Trophoblast cell (in vitro differentiated cells and primary cell): ENCODE measurements at regions not wholly inside any gene's neighbourhood (a gene's known extent, or its start where the extent isn't known, plus 50 kb on each side); places are given as distances from the start of the nearest gene placed in this dataset.
A peak's percentile ranks its signal among the peaks of the same experiment; 100 is the strongest.

Experiments
- DNase-seq, 2 donors: peaks; one replicate each; pipeline ENCODE4 v3.0.0-alpha.2; 2016
- H2AFZ ChIP-seq: 2 replicates; pipeline ENCODE4 v1.6.1; 2013; ENCODE audit warnings: low read length, moderate library complexity, mild to moderate bottlenecking; ENCODE audit not compliant: insufficient read depth, poor library complexity
- H2AK5ac ChIP-seq: 2 replicates; pipeline ENCODE4 v1.6.1; 2013; ENCODE audit warnings: mild to moderate bottlenecking, low read length
- H2BK120ac ChIP-seq: 2 replicates; pipeline ENCODE4 v1.6.1; 2013; ENCODE audit warnings: low read length, mild to moderate bottlenecking, moderate library complexity; ENCODE audit not compliant: insufficient read depth, poor library complexity
- H2BK12ac ChIP-seq: 2 replicates; pipeline ENCODE4 v1.6.1; 2013; ENCODE audit warnings: mild to moderate bottlenecking, low read length, moderate library complexity
- H2BK5ac ChIP-seq: 2 replicates; pipeline ENCODE4 v1.6.1; 2013; ENCODE audit warnings: low read length, low read depth, moderate library complexity, mild to moderate bottlenecking; ENCODE audit not compliant: poor library complexity
- H3K14ac ChIP-seq: 2 replicates; pipeline ENCODE4 v1.6.1; 2013; ENCODE audit warnings: mild to moderate bottlenecking, low read length
- H3K18ac ChIP-seq: 2 replicates; pipeline ENCODE4 v1.6.1; 2013; ENCODE audit warnings: mild to moderate bottlenecking, low read length
- H3K23ac ChIP-seq: 2 replicates; pipeline ENCODE4 v1.6.1; 2013; ENCODE audit warnings: low read length
- H3K27ac ChIP-seq: 2 replicates; pipeline ENCODE4 v1.5.1; 2013; ENCODE audit warnings: low read depth, mild to moderate bottlenecking, inconsistent platforms, low read length, moderate library complexity
- H3K27me3 ChIP-seq: 2 replicates; pipeline ENCODE4 v1.6.1; 2013; ENCODE audit warnings: inconsistent platforms, mild to moderate bottlenecking, low read length, moderate library complexity; ENCODE audit not compliant: insufficient read depth
- H3K36me3 ChIP-seq, 2 experiments: 1 replicate in 1 of 2; 2 replicates in 1 of 2; pipeline ENCODE4 v1.6.1; 2013; ENCODE audit warnings: low read length in 2 of 2, mild to moderate bottlenecking in 2 of 2, moderate library complexity in 1 of 2; ENCODE audit not compliant: insufficient read depth in 2 of 2, control insufficient read depth in 1 of 2
- H3K4ac ChIP-seq: 2 replicates; pipeline ENCODE4 v1.6.1; 2013; ENCODE audit warnings: low read depth, mild to moderate bottlenecking, low read length, moderate library complexity
- H3K4me1 ChIP-seq, 2 experiments: 1 replicate in 1 of 2; 2 replicates in 1 of 2; pipeline ENCODE4 v1.6.1; 2013; ENCODE audit warnings: low read length in 2 of 2, mild to moderate bottlenecking in 2 of 2, moderate library complexity in 1 of 2; ENCODE audit not compliant: insufficient read depth in 2 of 2, control insufficient read depth in 1 of 2
- H3K4me2 ChIP-seq: 2 replicates; pipeline ENCODE4 v1.6.1; 2013; ENCODE audit warnings: inconsistent platforms, mild to moderate bottlenecking, low read length, moderate library complexity
- H3K4me3 ChIP-seq: 2 replicates; pipeline ENCODE4 v1.5.1; 2013; ENCODE audit warnings: mild to moderate bottlenecking, low read depth, low read length, inconsistent platforms
- H3K79me1 ChIP-seq: one replicate; pipeline ENCODE4 v1.6.1; 2013; ENCODE audit warnings: low read length
- H3K79me2 ChIP-seq: 2 replicates; pipeline ENCODE4 v1.6.1; 2013; ENCODE audit warnings: low read length, mild to moderate bottlenecking; ENCODE audit not compliant: control insufficient read depth, insufficient read depth, poor library complexity
- H3K9ac ChIP-seq: 2 replicates; pipeline ENCODE4 v1.6.1; 2013; ENCODE audit warnings: mild to moderate bottlenecking, low read length
- H3K9me3 ChIP-seq: 2 replicates; pipeline ENCODE4 v1.6.1; 2013; ENCODE audit warnings: low read depth, mild to moderate bottlenecking, control low read depth, inconsistent platforms, low read length; ENCODE audit not compliant: insufficient read depth
- H4K12ac ChIP-seq: 2 replicates; pipeline ENCODE4 v1.6.1; 2013; ENCODE audit warnings: low read depth, mild to moderate bottlenecking, low read length, moderate library complexity
- H4K8ac ChIP-seq: 2 replicates; pipeline ENCODE4 v1.6.1; 2013; ENCODE audit warnings: low read depth, mild to moderate bottlenecking, low read length, moderate library complexity
- H4K91ac ChIP-seq: one replicate; pipeline ENCODE4 v1.6.1; 2013; ENCODE audit warnings: low read depth, mild to moderate bottlenecking, low read length, moderate library complexity
- WGBS: extraction: QIAGEN DNeasy Blood & Tissue Kit; methylation state at CpG from one replicate; pipeline ENCODE4 v1.1.7; 2013; ENCODE audit warnings: missing lambda C conversion rate; ENCODE audit not compliant: insufficient read length, insufficient coverage; ENCODE audit errors: extremely low coverage; 5-methylcytosine and 5-hydroxymethylcytosine counted together

DNA sequence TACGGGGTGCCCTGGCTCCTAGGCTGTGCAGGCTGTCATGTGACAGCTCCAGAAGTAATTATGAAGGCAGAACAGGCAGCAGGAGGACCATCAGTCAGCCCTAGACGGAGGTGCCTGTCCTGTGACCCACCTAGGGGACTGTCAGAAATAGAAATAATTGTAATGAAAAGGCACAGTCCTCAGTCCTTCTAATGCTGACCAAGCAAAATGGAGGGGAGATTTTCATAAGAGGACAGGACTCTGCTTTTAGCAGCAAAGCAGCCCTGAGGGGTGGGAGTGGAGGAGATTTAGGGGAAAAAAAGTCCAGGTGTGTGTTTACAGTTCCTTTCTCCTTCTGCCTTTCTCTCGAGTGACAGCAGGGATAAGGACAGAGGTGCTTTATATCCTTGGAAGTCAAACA, 108.3 kb upstream of the KIRREL3 start:
- no peak overlapping the region for H2AFZ ChIP-seq
- H3K36me3 ChIP-seq = no peaks in the 10 kb centered on the region
- H2BK120ac ChIP-seq = no peak overlapping the region
- no peak overlapping the region for H2BK12ac ChIP-seq
- no peak overlapping the region for H3K4me3 ChIP-seq
- H3K18ac ChIP-seq = no peak overlapping the region
- no peak overlapping the region for H3K27ac ChIP-seq
- H3K23ac ChIP-seq = no peak overlapping the region
- H3K79me1 ChIP-seq = no peaks in the 10 kb centered on the region
- H3K14ac ChIP-seq = no peak overlapping the region
- no peaks in the 10 kb centered on the region for H3K9me3 ChIP-seq
- no peaks in the 10 kb centered on the region for H3K79me2 ChIP-seq
- DNase-seq = no peak
- H4K8ac ChIP-seq = no peak overlapping the region
- no peak overlapping the region for H3K4ac ChIP-seq
- H2AK5ac ChIP-seq = no peak overlapping the region
- no peak overlapping the region for H3K9ac ChIP-seq
- no peak overlapping the region for H2BK5ac ChIP-seq
- H3K27me3 ChIP-seq = no peaks in the 10 kb centered on the region
- no peak overlapping the region for H4K91ac ChIP-seq
- no CpG with 5 or more reads among the region's 3 CpGs for WGBS
- H4K12ac ChIP-seq = no peak overlapping the region
- no peaks in the 10 kb centered on the region for H3K4me1 ChIP-seq
- H3K4me2 ChIP-seq = no peak overlapping the region

DNA sequence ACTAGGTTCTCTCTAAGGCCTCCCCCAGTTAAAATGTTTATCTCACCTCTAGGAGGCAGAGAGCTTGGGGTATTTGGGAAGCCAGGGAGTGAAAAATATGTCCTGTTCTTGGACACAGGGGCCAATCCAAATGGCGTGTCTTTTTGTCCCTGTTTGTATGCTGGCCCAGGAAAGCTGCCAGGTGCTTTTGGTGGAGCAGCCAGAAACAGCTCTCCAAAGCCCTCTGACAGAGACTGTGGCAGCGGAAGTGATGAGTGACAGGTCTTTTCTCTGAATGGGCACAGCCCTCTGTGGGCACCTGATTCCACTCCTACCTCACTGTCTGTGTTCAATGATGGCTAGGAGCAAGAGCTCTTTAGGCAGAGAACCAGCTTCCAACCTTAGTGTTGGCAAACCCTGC, 106.4 kb upstream of the KIRREL3 start:
- no peak overlapping the region for H4K12ac ChIP-seq
- no peak overlapping the region for H3K9ac ChIP-seq
- H3K23ac ChIP-seq = no peak overlapping the region
- no peak overlapping the region for H3K4ac ChIP-seq
- H2AK5ac ChIP-seq = no peak overlapping the region
- H4K8ac ChIP-seq = no peak overlapping the region
- H3K4me3 ChIP-seq = no peak overlapping the region
- H3K4me2 ChIP-seq = no peak overlapping the region
- no peak overlapping the region for H3K27ac ChIP-seq
- no peaks in the 10 kb centered on the region for H3K36me3 ChIP-seq
- H2BK120ac ChIP-seq = no peak overlapping the region
- H2BK5ac ChIP-seq = no peak overlapping the region
- DNase-seq = no peak
- no peak overlapping the region for H4K91ac ChIP-seq
- H3K9me3 ChIP-seq = no peaks in the 10 kb centered on the region
- no peak overlapping the region for H3K18ac ChIP-seq
- H3K27me3 ChIP-seq = no peaks in the 10 kb centered on the region
- no peak overlapping the region for H3K14ac ChIP-seq
- no peak overlapping the region for H2AFZ ChIP-seq
- H3K79me2 ChIP-seq = no peaks in the 10 kb centered on the region
- no CpG with 5 or more reads among the region's 2 CpGs for WGBS
- H3K79me1 ChIP-seq = no peaks in the 10 kb centered on the region
- H2BK12ac ChIP-seq = no peak overlapping the region
- no peaks in the 10 kb centered on the region for H3K4me1 ChIP-seq

DNA sequence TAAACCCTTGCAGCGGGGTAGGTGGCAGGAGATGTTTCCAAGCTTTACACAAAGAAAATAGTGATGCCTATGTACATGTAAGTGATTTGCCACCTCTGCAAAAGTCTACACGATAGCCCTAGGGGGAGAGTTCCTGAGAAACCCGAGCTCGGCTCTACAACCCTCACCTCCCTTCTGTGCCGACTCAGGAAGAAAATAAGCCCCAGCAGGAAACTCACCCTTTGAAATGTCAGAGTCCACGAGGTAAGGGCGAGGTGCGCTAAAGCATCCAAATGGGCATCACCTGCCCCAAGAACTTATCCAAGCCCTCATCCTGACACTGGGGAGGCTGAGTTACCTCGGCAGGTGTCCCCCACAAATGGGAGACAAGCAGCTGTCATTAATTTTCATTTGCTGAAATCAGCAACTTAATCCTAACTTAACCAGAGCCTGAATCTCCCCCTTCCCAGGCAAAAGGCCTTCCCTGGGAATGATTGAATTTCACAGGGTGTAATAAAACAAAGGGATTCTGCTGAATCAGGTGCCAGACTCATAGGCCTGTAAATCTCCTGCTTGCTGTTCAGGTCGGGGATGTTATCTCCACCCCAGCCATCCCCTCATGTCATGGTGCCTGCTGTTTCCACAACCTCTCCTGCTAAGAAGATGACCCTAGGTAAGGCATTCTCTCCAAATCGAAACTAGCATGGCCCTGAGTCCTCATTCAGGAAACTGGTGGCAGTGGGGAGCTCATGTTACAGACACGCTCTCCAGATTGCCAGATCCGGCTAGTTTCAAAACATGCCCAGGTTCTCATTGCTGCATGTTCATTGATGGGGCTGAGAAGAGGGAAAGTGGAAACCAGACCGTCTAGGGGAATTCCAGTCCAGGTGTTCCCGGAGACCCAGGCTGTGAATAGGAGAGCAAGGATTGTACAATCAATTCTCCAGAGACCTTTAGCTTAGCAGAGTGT, 105.3 kb upstream of the KIRREL3 start:
- Histone ChIP-seq H3K4ac (no peak overlapping the region), H3K27me3 (no peaks in the 10 kb centered on the region), H3K4me1 (no peaks in the 10 kb centered on the region), H3K4me2 (peak overlapping the region; percentile 20), H3K36me3 (no peaks in the 10 kb centered on the region), H3K27ac (no peak overlapping the region), H2AFZ (no peak overlapping the region), H3K4me3 (no peak overlapping the region), H3K18ac (no peak overlapping the region), H4K12ac (no peak overlapping the region), H4K8ac (no peak overlapping the region), H2AK5ac (no peak overlapping the region), H3K14ac (no peak overlapping the region), H4K91ac (no peak overlapping the region), H3K79me2 (no peaks in the 10 kb centered on the region), H3K9me3 (no peaks in the 10 kb centered on the region), H3K23ac (no peak overlapping the region), H2BK5ac (no peak overlapping the region), H3K9ac (no peak overlapping the region), H3K79me1 (no peaks in the 10 kb centered on the region), H2BK12ac (no peak overlapping the region), H2BK120ac (no peak overlapping the region)
- no peak for DNase-seq
- WGBS = no CpG with 5 or more reads among the region's 15 CpGs

- no peak overlapping the region for H3K27ac ChIP-seq
- no peaks in the 10 kb centered on the region for H3K27me3 ChIP-seq
- no peak overlapping the region for H2BK12ac ChIP-seq
- H3K79me1 ChIP-seq = no peaks in the 10 kb centered on the region
- no peak overlapping the region for H3K14ac ChIP-seq
- H4K91ac ChIP-seq = no peak overlapping the region
- H4K12ac ChIP-seq = no peak overlapping the region
- H3K23ac ChIP-seq = no peak overlapping the region
- no peaks in the 10 kb centered on the region for H3K36me3 ChIP-seq
- no peaks in the 10 kb centered on the region for H3K4me1 ChIP-seq
- H2BK120ac ChIP-seq = no peak overlapping the region
- DNase-seq = no peak
- H3K4ac ChIP-seq = no peak overlapping the region
- no CpG with 5 or more reads among the region's 9 CpGs for WGBS
- no peak overlapping the region for H3K4me2 ChIP-seq
- H3K18ac ChIP-seq = no peak overlapping the region
- H2AK5ac ChIP-seq = no peak overlapping the region
- no peak overlapping the region for H4K8ac ChIP-seq
- no peak overlapping the region for H3K4me3 ChIP-seq
- no peak overlapping the region for H2BK5ac ChIP-seq
- no peaks in the 10 kb centered on the region for H3K79me2 ChIP-seq
- H2AFZ ChIP-seq = no peak overlapping the region
- H3K9me3 ChIP-seq = no peaks in the 10 kb centered on the region
- no peak overlapping the region for H3K9ac ChIP-seq
Measured at GRCh38 chr11:127103586-127104388, 103.2 kb upstream of the KIRREL3 start.
